ENCODE measurements at regions not wholly inside any gene's neighbourhood (a gene's known extent, or its start where the extent isn't known, plus 50 kb on each side); places are given as distances from the start of the nearest gene placed in this dataset.

DNA sequence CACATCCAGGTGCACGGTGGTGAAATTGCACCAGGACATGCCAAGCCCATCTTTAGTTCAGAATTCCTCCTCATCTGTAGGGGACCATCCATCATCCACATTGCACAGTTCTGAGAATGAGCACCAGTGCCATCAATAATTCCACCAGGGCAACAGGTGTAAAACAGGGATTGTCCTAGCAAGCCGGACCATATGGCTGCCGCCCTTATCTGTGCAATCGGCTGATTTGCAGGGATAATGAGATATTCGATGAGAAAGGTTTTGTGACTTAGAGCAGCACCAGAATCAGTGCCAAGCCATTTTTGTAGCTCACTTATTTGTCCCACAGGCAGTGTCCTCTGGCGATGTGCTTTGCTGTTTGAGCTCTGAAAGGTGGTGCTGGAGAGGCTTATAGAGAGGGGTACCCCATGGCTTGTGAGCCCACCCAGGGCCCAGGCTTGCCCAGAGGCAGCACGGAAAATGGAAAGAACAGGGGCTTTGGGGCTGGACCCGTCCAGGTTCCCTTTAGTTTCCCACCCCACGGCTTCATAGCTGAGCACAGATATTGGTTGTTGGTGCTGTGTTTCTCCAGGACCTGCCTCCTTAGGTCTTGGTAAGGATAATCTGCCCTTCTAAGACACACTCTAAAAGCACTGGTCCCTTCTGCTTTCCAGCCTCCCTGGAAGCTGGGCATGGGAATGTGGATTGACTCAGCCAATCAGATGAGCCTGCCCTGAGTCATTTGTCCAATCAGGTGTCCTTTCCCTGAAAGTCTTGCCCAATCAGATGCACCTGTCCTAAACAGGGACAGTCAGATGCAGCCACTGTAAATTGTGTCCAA, 84.0 kb upstream of the SHANK2 start:
- Histone ChIP-seq H3K27me3 (peaks cover 0 to 37% of the 10 kb centered on the region in 2 donors), H3K9me3 (peaks cover 0 to 7% (median 0%) of the 10 kb centered on the region in 3 donors), H3K4me1 (no peaks in the 10 kb centered on the region), H3K27ac (no peak overlapping the region), H3K36me3 (no peaks in the 10 kb centered on the region), H3K4me3 (no peak overlapping the region)
- peak in 1 of 2 donors; percentile 24 for DNase-seq
- TF ChIP-seq, protein P1, sequence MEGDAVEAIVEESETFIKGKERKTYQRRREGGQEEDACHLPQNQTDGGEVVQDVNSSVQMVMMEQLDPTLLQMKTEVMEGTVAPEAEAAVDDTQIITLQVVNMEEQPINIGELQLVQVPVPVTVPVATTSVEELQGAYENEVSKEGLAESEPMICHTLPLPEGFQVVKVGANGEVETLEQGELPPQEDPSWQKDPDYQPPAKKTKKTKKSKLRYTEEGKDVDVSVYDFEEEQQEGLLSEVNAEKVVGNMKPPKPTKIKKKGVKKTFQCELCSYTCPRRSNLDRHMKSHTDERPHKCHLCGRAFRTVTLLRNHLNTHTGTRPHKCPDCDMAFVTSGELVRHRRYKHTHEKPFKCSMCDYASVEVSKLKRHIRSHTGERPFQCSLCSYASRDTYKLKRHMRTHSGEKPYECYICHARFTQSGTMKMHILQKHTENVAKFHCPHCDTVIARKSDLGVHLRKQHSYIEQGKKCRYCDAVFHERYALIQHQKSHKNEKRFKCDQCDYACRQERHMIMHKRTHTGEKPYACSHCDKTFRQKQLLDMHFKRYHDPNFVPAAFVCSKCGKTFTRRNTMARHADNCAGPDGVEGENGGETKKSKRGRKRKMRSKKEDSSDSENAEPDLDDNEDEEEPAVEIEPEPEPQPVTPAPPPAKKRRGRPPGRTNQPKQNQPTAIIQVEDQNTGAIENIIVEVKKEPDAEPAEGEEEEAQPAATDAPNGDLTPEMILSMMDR (IDR thresholded peaks at IDR 0.05) = no peak
- intact Hi-C loops (cut with DNase I; ENCODE audit: low total_unique reads) = no loop called here

DNA sequence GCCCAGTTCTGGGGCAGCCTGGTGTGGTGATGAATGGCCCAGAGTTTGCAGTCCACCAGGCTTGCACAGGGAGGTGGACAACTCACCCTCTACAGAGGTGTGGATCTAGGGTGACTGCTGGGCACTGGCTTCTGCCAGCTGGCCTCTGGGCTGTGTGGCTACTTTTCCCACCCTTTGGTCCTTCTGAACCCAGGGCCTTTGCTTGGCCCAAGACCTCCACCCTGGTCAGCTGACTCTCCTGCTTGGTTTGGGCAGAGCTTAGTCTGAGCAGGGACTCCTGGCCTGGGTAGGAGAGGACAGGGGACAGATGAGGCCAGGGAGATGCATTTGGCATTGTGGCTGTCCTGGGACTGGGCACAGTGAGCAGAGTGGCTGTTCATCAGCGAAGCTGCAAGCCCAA, 83.0 kb upstream of the SHANK2 start:
- Histone ChIP-seq H3K9me3 (peaks cover 0 to 7% (median 0%) of the 10 kb centered on the region in 3 donors), H3K4me1 (no peaks in the 10 kb centered on the region), H3K36me3 (no peaks in the 10 kb centered on the region), H3K4me3 (no peak overlapping the region), H3K27ac (no peak overlapping the region), H3K27me3 (peaks cover 0 to 35% of the 10 kb centered on the region in 2 donors)
- intact Hi-C loops (cut with DNase I; ENCODE audit: low total_unique reads) = no loop called here
- peak in 1 of 2 donors; percentile 47 for DNase-seq
- TF ChIP-seq, protein P1 (IDR thresholded peaks at IDR 0.05) = no peak

DNA sequence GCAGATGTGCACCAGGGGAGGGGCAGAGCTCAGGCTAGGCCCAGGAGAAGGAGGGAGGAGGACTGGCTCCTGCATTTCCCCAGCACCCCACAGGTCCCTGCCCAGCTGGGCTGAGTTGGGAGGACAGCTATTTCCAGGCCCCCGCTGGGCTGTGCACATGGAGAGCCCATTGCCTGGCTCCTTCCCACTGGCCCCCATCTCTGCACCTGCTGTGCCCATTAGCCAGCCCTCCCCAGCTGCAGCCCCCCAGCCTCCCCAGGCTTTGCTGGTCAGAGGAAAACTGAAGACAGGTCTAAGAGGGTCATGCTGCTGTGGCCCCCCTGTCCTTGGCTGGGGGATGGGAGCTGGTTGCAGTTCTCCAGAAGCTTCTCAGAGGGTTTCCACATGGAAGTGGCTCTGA, 81.8 kb upstream of the SHANK2 start:
- peaks cover 0 to 29% of the 10 kb centered on the region in 2 donors for H3K27me3 ChIP-seq
- peak in 1 of 2 donors; percentile 52 for DNase-seq
- H3K36me3 ChIP-seq = no peaks in the 10 kb centered on the region
- H3K4me1 ChIP-seq = no peaks in the 10 kb centered on the region
- H3K27ac ChIP-seq = no peak overlapping the region
- intact Hi-C loops (cut with DNase I; ENCODE audit: low total_unique reads) = no loop called here
- TF ChIP-seq, protein P1 (IDR thresholded peaks at IDR 0.05) = no peak
- H3K4me3 ChIP-seq = no peak overlapping the region
- peaks cover 0 to 7% (median 0%) of the 10 kb centered on the region in 3 donors for H3K9me3 ChIP-seq

DNA sequence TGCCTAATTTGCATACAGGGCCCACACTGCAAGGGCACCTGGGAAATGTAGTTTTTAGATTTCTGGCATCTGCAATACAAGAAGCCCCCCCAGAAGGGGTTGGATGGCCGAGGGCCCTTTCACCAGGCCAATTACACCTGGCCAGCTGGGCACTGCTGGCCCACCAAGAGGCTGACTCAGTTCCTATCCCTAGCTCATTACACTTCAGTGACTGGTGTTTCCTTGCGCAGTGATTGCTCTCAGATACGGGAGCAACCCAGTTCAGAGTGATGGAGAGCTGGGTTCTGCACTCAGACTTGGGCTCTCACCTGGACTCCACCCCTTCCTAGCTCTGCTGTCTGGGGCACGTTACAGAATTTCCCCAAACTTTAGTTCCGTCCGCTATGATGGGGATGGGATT, 81.1 kb upstream of the SHANK2 start:
- Histone ChIP-seq H3K27ac (no peak overlapping the region), H3K9me3 (peaks cover 0 to 7% (median 0%) of the 10 kb centered on the region in 3 donors), H3K4me3 (no peak overlapping the region), H3K36me3 (no peaks in the 10 kb centered on the region), H3K27me3 (peaks cover 0 to 29% of the 10 kb centered on the region in 2 donors), H3K4me1 (no peaks in the 10 kb centered on the region)
- TF ChIP-seq, protein P1 (IDR thresholded peaks at IDR 0.05) = no peak
- peak; percentile 8 to 27 for DNase-seq
- intact Hi-C loops (cut with DNase I; ENCODE audit: low total_unique reads) = no loop called here

DNA sequence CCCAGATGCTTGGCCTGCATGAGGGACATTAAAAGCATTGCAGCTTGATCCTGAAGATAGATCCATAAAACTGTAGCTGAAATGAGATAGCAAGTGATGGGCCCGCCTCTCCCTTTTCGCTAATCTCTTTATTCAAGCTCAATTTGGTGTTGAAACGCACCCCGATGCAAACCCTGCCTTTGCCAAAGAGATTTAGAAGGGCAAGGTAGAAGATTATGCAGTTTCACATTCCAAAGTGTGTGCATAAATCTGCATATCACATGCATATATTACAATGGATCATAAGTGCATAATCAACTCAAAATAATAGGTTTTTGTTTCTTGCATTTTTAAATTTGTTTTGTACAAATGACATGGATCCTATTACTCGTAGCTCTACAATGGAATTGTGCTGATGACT, 80.1 kb upstream of the SHANK2 start:
- no peak overlapping the region for H3K4me3 ChIP-seq
- H3K9me3 ChIP-seq = peaks cover 0 to 7% (median 0%) of the 10 kb centered on the region in 3 donors
- H3K27me3 ChIP-seq = peaks cover 0 to 29% of the 10 kb centered on the region in 2 donors
- TF ChIP-seq, protein P1 (IDR thresholded peaks at IDR 0.05) = no peak
- intact Hi-C loops (cut with DNase I; ENCODE audit: low total_unique reads) = no loop called here
- H3K27ac ChIP-seq = no peak overlapping the region
- no peaks in the 10 kb centered on the region for H3K36me3 ChIP-seq
- DNase-seq = no peak
- no peaks in the 10 kb centered on the region for H3K4me1 ChIP-seq

Measured in tibial artery (tissue), 4 donors.